ENCODE measurements at regions not wholly inside any gene's neighbourhood (a gene's known extent, or its start where the extent isn't known, plus 50 kb on each side); places are given as distances from the start of the nearest gene placed in this dataset.

DNA sequence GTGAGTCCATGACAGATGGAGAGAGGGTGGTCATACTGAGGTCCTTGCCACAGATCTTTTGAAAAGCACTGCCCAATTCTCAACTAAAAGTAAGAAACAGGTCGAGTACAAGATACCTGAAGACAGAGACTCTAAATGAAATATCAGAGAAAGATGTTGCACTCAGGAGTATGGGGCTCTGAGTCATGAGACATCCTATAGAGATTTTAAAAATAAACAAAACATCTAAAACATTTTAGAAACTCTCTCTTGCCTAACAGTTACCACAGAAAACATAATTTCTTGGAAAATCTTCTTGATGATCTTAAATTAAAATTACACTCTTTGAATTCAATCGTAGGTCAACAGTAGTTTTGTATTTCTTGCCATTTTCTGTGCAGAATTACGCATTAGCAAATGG is 348.9 kb upstream of the MARCKS start:
- DNase-seq (ENCODE audit: low read depth): no peak

DNA sequence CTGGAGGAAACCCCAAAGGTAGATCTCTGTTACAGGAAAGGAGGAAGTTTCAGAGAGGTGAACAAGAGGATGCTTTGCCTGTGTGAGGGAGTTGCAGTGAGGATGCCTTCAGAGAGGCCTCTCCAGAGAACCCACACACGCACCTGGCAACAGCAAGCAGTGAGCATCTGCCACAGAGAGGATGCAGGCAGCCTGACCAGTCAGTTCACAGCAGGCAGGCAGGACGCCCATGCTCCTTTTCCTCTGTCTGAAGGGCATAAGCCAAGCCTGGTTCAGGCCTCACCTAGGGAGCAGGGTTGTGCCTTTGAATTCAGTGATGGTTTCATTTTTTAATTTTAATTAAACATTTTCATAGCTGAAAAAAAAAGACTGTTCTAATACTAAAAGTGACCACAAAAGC is 346.0 kb upstream of the MARCKS start:
- DNase-seq (ENCODE audit: low read depth): no peak

DNA sequence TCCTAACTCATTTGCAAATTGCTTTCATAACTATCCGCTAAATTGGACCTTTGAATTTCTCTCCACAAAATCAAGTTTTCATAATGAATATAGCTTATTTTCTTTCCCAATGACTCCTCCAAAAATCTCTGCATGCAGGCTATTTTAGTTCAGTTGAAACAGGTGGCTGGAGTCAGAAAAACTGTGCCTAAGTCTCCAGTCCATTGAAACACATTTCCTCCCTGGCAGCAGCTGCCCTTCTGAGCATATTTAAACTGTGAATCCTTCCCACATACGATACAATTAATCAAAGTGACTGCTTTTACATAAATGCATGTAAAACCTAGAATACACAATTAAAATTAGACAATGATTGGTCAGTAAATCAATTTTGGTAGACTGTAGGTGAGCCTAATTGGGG is 344.6 kb upstream of the MARCKS start:
- no peak for DNase-seq (ENCODE audit: low read depth)

DNA sequence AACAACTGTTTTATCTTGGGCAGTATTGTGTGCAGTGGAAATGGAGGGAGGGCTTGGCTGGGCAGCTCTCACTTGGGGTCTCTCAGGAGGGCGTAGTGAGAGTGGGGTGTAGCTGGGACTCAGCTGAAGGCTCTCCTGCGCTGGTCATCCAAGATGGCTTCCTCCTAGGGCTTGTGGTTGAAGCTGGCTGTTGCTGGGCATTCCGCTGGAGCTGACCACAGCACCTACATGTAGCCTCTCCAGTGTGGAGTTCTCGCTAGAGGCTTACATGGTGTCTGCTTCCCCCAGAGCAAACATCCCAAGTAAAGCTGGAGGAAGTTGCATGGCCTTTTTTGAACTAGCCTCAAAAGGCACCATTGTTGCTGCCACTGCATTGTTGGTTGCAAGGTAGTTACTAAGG is 344.1 kb upstream of the MARCKS start:
- no peak for DNase-seq (ENCODE audit: low read depth)

DNA sequence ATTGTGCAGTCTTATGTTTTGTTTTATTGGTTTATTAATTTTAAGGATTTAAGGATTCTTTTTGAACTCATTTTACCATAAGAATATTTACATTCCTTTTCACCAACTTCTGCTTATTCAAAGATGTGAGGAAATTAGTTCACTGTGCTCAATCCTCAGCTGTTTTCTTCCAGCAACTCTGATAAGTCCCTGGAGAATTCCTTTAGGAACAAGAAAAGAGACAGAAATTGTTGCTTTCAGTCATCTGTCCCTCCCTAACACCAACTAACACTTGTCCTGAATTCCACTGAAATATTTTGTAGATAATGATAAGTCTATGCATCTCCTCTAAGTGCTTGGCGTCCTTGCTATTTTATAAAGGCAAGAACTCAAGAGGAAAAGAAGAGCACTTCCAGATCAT is 334.8 kb upstream of the MARCKS start:
- DNase-seq (ENCODE audit: low read depth): no peak

DNA sequence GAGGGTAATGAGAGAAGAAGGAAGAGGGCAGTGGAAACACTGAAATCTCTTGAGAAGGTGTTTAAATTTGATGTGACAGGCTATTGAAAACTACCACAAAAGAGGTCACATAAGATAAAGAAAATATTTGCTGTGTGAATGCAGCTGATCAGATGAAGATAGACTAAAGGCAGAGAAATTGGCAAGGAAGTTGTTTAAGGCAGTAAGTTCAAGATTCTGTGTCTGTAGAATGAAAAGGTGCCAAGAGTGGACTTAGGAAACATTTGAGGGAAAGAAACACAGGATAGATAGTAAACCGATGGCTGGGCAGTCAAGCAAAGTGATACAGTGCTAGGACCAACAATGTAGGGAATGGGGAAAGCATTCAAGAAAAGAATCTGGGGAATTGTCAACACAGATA is 332.3 kb upstream of the MARCKS start:
- DNase-seq (ENCODE audit: low read depth): no peak

DNA sequence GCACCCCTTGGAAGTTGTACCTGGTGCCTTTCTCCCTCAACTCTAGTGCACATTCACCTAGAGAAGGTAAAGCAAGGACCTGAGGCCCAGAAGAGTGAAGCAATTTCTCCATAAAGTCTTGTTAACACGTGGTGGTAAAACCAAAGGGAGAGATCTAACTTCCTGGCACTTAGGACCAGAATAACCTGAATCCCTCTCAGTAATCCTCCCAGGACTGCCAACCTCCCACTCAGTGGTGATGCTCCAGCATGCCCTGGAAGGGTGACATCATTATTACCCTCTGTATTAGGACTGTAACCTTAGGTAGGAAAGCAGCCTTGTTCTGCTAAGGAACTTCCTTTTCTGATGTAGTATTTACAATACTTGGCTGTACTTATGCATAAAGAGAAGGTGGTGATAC is 330.6 kb upstream of the MARCKS start:
- no peak for DNase-seq (ENCODE audit: low read depth)

DNA sequence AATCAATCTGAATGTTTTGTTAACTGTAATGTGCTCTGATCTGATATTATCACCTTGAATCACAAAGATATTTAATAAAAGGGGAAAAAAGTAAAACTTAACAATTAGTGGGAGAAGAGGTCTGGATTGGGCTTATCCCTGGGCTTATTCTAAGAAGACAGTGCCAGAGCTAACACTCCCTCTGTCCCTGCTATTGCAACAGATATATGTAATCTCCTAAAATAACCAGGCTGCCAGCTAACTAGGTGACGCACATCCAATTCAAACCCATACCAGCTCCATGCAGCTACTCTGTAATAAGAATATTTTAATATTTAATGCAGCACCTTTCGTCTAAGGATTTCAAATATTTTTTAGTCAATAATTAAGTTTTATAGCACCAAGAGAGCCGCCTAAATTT is 330.1 kb upstream of the MARCKS start:
- DNase-seq (ENCODE audit: low read depth): no peak

DNA sequence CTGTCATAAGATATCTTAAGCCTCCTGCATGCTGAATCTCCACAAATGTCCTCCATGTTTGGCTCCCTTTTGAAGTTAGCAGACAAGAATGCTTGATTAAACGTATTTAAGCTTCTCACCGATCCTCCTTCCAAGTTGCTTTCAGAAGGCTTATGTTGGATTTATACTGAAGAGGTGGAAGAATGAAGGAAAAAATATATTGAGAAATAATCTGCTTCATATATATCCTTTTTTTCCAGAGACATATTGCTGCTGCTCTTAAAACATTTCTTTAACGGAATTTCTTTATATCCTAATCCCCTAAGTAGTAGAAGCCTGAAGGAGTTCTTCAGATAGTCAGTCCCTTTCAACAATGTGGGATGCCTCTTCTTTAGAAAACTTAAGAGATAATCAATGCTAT is 329.0 kb upstream of the MARCKS start:
- DNase-seq (ENCODE audit: low read depth): no peak

DNA sequence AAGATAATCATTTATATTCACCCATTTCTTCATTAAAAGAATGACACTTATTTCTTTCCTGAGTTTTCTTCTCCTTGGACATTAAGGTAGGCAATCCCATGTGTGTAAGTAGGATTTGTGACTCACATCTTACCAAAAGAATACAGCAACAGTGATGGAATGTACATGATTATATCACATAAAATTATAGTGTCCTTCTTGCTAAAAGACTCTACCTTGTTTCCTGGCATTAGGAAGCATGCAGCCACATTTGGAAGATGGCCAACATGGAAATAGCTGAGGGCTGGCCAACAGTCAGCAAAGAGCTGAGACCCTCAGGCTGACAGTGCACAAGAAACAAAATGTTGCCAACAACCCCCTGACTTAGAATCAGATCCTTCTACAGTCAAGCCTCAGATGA is 327.9 kb upstream of the MARCKS start:
- DNase-seq (ENCODE audit: low read depth): no peak

DNA sequence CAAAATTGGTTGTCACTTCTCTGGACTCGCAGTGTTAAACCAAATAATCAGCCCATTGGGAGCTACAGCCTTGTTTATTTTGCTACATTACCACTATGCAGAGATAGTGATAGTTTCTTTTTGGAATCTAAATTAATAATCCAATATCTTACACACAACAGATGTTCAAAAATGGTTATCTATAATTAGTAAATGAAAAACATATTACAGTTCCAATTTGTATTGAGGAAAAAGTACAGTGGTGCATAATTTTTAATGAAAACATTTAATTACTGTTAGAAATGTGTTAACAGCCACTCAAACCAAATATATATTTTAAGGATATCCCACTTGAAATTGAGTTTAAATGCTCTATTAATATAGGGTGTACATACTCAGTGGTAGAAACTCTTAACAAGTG is 327.3 kb upstream of the MARCKS start:
- no peak for DNase-seq (ENCODE audit: low read depth)

DNA sequence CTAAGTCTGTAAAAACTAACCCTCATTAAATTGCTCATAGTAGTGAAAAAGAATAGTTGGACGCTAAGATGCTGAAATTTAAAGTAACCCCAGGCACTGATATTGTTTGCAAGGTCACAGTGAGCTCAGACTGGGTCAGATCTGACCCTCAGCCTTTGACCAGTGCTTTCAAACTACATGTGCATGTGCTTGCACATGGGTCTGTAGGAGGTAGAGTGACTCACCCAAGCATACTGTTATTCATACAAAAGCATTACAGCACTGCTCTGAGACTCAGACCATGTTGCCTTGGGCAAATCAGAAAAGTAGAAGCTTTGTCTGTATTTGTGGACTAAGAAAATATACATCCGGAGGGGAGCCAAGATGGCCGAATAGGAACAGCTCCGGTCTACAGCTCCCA is 326.4 kb upstream of the MARCKS start:
- DNase-seq (ENCODE audit: low read depth): no peak

DNA sequence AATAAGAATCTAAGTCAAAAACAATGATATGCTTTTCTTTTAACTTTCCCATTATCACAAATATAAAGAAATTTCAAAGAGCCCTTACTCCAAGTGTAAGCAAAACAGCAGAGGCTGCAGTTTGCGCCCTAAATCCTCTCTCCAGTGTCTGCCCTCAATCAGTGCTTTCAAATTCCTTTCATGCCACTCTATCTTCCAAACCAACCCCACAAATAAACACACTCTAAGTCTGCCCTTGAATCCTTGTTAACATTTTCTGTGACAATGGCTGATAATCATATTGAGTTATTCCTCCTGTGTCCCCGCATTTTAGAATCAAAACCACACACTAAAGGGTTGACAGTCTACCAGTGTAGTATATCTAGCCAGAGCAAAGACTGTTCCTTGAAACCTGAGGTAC is 317.9 kb upstream of the MARCKS start:
- DNase-seq (ENCODE audit: low read depth): no peak

DNA sequence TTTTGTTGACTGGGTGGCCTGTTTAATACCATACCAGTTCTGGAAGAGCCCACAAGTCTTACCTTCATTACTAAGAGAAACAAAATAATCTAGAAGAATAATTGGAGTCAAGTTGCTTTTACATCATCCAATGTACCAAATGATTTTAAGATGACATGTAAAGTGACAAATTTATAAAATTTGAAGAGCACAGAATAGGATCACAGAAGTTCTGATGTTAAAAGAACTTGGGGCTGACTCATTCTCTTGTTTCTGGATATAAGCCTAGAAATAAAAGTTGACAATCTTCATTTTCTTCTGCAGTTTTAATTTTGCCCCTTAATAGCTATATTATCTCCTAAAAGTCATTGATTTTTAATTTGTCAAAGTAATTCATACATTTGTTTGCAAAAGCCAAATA is 317.5 kb upstream of the MARCKS start:
- no peak for DNase-seq (ENCODE audit: low read depth)

DNA sequence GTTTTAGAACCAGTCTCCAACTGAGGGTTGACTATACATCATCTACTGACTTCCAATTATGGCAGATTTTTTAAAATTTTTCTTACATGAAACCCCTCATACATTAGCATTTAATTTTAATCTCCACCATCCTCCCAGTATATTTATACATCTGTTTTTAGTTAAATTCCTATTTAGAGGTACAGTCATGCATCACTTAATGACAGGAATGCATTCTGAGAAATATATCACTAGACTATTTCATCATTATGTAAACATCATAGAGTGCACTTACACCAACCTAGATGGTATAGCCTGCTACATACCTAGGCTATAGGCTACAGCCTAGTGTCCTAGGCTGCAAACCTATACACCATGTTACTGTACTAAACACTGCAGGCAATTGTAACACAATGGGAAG is 316.7 kb upstream of the MARCKS start:
- no peak for DNase-seq (ENCODE audit: low read depth)

DNA sequence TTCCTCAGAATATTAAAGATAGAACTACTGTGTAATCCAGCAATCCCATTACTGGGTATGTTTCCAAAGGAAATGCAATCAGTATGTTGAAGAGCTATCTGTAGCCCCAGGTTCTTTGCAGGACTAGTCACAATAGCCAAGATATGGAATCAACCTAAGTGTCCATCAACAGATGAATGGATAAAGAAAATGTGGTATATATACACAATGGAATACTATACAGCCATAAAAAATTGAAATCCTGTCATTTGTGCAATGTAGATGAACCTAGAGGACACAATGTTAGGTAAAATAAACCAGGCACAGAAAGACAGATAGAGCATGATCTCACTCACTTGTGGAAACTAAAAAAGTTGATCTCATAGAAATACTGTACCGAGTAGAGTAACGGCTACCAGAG is 306.0 kb upstream of the MARCKS start:
- DNase-seq (ENCODE audit: low read depth): no peak

DNA sequence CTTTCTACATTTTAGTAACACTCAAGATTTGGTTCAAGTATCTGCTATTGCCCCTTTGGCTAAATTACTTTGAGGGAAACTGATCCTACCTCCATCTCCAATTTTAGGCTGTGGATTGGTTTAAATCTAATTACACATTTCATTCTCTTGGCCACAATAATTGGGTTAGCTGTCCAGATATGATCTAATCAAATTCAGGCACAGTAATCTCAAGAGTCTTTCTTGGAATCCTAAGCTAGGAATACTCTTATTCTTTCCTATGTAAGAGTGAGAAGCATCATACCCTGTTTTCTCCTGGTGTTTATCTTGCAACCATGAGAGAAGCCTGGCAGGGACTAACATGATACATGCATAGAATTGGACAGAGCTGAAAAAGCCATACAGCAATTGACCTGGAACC is 300.4 kb upstream of the MARCKS start:
- no peak for DNase-seq (ENCODE audit: low read depth)

DNA sequence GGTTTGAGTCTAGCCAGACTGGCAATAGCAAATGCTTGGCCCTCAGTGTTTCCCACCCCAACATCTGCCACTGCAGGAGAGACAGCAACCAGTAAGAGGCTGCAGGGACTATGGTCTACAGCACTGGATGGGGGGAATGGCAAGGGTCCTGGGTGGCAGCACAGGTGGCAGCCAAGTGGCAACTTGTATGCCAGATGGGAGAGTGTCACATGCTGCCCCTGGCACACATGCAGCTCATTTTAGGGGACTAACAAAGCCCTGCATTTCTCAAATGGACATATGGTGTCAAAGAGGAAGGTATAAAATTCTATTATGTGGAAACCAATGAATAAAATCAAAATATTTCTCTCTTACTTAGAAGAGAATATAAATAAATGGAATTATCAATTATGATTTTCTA is 298.7 kb upstream of the MARCKS start:
- DNase-seq (ENCODE audit: low read depth): no peak

DNA sequence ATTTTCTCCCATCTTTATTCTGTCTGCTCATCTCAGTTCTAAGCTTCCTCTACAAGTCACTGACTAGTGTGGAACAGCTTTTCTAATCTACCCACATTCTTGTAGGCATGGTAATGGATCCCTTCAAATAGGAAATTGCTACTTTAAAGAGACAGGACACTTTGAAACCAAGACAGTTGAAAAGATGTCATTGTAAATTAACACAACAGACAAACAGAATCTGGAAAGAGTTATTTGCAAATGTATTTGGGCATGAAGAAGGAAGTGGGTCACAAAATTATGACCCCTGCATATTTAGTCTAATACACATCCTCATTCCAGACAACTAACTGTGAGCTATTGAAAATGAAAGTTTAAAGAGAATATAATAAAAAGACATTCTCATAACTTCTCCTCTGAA is 298.2 kb upstream of the MARCKS start:
- no peak for DNase-seq (ENCODE audit: low read depth)

DNA sequence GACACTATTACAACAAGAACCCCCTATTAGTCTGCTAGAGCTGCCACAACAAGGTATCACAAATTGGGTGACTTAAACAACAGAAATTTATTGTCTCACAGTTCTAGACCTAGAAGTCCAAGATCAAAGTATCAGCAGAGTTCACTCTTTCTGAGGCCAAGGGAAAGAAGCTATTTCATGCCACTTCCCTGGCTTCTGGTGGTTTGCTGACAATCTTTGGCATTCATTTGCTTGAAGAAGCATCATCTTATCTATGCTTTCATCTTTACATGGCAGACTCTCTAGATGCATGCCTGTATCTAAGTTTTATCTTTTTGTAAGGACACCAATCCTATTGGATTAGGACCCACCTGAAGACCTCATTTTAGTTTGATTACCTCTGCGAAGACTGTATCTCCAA is 296.8 kb upstream of the MARCKS start:
- DNase-seq (ENCODE audit: low read depth): no peak

DNA sequence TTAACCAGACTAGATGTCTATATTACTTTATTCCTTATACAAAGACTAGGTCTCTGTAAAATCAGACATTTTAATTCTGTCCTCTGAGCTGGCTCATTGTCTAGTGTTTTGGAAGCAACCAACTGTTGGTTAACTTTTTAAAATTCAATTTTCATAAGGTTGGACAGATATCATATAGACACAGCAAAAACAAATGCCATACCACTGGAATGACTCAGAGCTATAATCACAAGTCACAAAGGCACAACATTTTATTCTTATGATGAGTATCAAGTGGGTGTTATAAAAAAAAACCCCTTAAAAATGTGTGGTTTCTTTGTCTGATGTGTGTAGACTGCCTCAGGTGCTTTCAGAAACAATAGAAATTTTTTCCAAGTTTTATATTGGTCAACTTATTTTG is 296.2 kb upstream of the MARCKS start:
- no peak for DNase-seq (ENCODE audit: low read depth)

DNA sequence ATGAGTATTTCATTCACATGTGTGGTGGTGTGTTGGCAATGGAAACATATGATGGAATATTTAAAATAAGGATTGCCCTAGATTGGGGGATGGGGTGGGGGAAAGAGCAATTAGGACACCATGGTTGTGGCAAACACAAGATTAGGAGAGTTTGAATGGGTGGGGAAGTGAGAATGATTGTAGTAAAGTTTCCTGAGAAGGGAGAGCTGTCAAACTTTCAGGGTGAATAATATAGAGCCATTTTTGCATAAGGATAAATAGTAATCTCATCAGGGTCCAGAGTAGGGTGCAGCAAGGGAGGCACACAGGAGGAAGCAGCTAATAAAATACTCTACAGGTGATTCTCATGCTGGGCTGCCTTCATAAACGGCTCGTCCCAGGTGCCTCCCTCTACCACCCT is 294.9 kb upstream of the MARCKS start:
- no peak for DNase-seq (ENCODE audit: low read depth)

DNA sequence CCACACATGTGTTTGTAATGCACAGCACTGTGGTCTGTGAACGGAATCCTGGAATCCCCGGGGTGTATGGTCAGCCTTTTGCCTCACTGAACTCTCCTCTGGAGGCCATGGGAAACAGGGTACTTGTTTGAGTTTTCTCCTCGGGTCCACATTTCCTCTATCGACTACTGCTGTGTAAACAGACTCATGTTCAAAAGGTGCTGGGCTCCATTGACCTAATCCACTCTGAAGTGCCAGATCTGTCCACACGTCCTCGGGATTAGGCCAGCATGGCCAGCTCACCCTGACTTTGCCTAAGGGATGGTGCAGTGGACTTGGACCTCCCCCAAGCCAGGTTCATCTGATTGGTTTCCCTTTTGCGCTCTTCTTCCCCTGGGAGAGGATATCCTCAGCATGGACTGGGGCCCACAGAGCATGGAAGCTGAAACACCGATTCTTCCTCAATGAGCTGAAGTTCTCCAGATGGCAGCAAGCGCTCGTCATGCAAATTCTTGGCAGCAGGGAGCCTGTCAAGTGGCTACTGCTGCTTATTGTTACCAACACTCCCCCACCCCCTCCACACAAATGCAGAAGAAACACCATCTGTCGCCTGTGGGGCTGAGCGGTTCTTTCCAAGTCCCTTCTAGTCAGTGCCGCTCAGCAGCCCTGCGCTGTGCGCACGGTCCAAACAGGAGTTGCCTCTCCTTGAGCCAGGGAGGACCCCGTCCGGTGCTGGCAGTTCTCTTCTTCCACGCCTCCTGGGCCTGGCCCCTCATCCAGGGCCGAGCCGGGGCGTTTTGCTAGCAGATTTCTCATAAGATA is 292.6 kb upstream of the MARCKS start:
- no peak for DNase-seq (ENCODE audit: low read depth)

DNA sequence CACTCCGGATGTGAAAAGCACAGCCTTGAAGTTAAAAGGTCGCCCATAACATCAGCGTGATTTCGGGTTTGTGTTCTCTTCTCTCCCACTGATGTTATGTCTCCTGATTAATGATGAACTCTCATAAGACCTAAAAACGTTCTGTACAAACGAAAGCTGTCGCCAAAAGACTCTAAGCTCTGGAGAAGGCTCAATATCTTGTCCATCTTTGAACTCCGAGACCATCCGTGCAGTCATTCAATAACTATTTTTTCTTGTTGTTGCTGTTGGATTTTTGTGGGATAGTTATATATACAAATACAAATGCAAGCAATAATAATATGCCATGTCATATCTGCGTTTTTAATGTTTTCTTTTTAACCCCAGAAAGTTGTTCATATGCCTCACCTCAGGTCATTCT is 291.8 kb upstream of the MARCKS start:
- no peak for DNase-seq (ENCODE audit: low read depth)

DNA sequence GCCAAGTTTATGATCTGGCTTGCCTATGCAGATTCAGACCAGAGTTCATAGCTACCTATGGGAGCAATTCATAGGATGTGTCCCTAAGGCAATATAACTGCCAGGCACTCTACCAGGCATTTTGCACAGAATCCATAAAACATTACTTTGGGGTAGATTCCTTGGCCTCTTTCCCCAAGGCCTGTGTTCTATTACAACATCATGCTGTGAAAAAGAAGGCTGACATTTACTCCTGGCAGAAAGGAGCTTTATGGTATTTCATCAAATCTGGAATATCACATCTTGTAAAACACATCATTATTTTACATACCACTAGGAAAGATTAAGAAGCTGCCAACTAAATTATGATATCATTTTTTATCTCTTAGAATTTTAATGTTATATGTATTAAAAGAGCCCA is 287.0 kb upstream of the MARCKS start:
- DNase-seq (ENCODE audit: low read depth): no peak
